HG03442 (cell line): ENCODE measurements at regions not wholly inside any gene's neighbourhood (a gene's known extent, or its start where the extent isn't known, plus 50 kb on each side); places are given as distances from the start of the nearest gene placed in this dataset.

Source experiments
- ATAC-seq: cut with Tn5 transposase; IDR thresholded peaks from one replicate; pipeline ENCODE4 v1.9.1; 2021; ENCODE audit warnings: mild to moderate bottlenecking, moderate library complexity; ENCODE audit not compliant: unreplicated experiment

DNA sequence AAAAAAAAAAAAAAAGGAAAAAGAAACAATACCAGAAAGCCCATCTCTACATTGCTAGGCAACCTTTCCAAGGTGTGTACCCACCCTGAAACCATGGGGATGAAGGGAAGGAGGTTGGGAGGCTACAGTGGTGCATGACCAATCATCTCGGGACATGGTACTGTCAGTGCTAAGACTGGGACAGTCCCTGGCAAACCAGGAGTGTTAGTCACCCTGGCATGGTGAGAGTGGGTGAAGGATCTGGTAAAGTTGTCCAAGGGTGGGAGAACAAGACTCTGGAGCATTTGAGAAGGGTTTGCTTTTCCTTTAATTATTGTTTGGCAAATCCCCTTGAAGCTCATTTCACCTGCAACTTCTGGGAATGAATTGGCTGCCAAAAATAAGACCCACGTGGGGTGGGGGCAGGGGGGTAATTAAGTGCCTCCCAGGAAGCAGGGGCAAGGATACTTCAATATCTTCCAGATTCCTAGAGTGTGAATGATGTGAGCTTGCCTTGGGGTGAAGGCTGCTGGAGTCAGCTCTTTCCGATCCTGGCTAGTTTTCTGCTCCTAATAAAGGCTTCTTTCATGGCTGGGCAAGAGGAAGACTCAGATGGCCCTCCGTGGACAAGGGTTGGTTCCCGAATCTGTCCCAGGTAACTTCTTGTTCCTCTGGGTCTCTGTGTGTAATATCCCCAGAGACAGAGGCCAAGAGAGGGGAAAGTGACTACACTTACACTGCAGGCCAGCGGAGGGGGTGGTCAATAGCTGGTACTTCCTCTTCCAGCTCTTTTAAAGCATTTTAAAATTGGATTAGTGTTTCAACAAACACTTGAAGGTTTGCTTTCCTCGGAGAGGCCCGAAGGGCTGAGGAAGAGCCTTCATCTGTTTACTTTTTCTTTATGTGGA is 61.6 kb upstream of the SPRY4 start:
- no peak for ATAC-seq

DNA sequence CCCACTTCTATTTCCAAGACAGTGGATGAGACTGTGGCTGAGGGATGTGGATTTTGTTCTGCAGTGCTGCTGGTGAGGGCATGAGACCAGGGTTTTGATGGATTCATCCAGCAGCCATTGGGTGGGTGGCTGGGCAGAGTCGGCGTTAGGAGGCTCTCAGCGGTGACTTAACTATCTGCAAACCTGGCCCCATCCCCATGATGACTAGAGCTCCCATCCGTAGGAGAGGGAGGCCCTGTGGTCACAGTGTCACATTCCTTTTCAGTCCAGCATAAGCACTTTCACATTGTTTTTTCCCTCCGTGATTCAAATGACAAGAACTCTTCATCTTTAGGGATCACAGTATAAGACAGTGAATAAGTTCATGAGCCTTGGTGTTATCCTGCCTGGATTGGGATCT is 60.4 kb upstream of the SPRY4 start:
- no peak for ATAC-seq

DNA sequence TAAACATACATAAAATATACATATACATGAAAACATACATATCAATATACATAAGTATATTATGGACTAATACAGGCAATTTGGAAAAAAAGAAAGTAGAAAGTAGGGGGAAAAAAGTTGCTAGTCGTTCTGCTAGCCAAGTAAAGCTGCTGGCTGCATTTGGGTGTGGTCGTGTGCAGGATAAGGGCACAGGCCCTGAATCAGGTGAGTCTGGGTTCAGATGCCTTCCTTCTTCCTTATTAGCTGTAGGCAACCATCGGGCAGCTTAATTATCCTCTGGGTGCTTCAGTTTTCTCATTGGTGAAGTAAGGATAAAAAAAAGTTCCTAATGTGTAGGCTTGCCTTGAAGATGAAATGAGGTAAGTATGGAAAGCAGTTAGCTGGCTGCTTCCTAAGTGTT is 59.2 kb upstream of the SPRY4 start:
- no peak for ATAC-seq

DNA sequence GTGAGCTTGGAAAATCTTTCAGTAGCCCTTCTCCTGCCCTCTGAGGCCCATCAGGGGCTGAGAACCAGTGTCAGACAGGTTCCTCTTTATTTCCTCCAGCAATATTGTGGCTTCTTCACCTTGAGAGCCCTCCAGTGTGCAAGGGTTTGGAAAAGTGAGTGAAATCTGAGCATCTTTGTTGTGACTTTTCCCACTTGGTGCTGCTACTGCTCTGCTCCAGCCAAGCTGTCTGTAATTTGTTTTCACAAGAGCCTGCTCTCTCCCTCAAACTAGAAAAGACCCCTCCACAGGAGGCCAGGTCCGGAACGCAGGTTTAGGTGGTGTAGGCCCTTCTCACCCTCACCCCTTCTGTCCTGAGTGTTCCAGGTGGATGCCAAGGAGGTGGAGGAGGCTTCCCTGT is 57.4 kb upstream of the SPRY4 start:
- ATAC-seq, result no peak

DNA sequence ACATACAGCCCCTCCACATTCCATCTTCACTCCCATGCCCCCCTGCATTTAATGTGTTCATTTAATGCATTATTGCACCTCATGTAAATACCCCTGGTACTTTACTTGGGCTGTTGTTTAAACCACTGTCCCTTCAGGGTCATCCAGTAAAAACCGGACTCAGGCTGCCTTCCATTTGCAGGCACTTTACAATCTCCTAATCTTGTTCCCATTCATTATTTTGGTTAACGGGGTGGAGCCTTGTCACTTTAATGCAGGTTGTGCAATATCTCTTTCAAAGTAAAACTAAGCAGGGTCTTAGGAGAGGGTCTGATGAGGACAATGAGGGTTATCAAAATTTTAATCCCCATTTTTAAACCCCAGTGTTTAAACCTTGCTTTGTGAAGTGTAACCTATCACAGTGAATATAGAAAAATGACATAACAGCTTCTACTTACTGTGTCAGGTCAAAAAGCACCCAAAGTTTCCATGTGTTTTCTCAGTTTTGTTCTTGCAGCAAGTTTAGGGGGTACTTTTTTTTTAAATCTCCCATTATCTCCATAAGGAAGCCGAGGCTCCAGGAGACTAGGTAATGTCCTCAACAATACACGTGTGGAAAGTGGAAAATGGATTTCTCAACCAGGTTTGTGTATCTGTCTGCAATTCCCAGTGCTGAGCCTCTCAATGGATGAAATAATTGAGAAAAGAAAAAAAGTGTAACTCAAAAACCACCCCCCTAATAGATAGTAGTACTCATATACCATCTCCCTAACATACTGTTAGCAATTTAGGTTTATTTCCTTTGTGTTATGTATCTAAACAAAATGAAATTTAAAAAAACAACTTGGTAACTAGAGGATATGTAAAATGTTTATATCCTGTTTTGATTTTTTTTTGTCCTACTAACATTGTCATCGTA is 54.2 kb upstream of the SPRY4 start:
- ATAC-seq, result no peak

DNA sequence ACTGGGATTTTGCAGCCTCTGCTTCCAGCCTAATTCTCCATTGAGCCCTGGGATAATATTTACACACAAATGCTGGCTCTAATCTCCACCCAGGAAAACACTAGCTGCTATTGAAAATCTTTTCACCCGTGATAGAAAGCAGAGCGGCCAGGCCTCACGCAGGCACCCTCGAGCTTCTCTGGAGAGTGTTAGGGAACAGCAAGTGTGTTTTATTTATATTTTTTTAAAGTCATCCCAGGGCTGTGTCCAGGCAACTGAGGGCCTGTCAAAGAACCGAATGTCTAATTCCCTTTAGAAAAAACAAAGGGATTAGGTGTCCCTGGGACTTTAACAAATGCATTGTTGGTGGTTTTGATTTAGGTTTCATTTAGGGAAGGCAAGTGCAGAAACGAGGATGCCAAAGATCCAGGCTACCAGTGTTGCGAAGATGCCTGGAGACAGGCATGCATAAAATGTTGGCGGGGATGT is 51.2 kb upstream of the SPRY4 start:
- ATAC-seq, result no peak
